ENCODE measurements at regions not wholly inside any gene's neighbourhood (a gene's known extent, or its start where the extent isn't known, plus 50 kb on each side); places are given as distances from the start of the nearest gene placed in this dataset.

DNA sequence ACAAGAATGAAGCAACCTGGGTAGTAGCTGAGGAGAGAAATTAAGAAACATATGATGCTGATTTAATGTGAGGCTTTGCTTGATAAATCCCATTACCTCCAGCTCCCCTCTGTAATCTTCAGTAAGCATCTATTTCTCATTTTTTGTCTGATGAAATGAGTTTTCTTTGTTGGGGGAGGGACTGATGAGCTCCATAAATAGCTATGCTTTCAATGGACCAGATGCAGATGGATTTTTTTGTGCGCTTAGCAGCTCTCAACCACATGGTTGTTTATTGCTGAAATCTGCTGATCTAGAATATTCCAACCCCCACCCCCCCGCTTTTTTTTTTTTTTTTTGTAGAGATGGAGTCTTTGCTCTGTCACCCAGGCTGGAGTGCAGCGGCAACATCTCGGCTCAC is 1082.0 kb downstream of the RAPGEF2 start (continued):
- TF ChIP-seq NFATC4 (CRISPR knock-in tag; IDR thresholded peaks at IDR 0.05) (no peak), RELA (CRISPR knock-in tag; IDR thresholded peaks at IDR 0.05; ENCODE audit: borderline replicate concordance) (no peak), JUN (CRISPR knock-in tag; IDR thresholded peaks at IDR 0.05) (no peak)
- TF ChIP-seq, protein P1, sequence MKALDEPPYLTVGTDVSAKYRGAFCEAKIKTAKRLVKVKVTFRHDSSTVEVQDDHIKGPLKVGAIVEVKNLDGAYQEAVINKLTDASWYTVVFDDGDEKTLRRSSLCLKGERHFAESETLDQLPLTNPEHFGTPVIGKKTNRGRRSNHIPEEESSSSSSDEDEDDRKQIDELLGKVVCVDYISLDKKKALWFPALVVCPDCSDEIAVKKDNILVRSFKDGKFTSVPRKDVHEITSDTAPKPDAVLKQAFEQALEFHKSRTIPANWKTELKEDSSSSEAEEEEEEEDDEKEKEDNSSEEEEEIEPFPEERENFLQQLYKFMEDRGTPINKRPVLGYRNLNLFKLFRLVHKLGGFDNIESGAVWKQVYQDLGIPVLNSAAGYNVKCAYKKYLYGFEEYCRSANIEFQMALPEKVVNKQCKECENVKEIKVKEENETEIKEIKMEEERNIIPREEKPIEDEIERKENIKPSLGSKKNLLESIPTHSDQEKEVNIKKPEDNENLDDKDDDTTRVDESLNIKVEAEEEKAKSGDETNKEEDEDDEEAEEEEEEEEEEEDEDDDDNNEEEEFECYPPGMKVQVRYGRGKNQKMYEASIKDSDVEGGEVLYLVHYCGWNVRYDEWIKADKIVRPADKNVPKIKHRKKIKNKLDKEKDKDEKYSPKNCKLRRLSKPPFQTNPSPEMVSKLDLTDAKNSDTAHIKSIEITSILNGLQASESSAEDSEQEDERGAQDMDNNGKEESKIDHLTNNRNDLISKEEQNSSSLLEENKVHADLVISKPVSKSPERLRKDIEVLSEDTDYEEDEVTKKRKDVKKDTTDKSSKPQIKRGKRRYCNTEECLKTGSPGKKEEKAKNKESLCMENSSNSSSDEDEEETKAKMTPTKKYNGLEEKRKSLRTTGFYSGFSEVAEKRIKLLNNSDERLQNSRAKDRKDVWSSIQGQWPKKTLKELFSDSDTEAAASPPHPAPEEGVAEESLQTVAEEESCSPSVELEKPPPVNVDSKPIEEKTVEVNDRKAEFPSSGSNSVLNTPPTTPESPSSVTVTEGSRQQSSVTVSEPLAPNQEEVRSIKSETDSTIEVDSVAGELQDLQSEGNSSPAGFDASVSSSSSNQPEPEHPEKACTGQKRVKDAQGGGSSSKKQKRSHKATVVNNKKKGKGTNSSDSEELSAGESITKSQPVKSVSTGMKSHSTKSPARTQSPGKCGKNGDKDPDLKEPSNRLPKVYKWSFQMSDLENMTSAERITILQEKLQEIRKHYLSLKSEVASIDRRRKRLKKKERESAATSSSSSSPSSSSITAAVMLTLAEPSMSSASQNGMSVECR (CRISPR knock-in tag; IDR thresholded peaks at IDR 0.05; ENCODE audit: borderline replicate concordance), result no peak

DNA sequence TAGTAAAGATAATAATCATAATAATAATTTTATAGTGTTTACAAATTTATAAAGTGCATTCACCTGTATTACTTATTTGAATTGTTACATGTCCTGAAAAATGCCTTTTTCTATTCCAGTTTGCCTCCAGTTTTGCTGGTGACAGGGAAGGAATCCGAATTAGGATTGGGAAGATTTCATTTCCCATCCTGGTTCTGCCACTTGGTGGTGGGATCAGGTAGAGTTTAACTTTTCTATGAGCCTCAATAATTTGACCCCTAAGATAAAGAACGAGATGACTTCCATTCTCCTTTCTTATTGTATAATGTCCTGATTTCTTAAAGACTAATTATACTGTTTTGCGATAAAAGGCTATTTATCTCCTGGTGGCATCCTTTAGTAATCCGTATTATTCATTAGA is 1090.9 kb downstream of the RAPGEF2 start:
- H3K27me3 Mint-ChIP-seq (ENCODE audit: low read depth), result no peaks in the 10 kb centered on the region
- no peaks in the 10 kb centered on the region for H3K36me3 Mint-ChIP-seq
- DNase-seq (ENCODE audit: low spot score) (no peak), ATAC-seq (no peak)
- no peak overlapping the region for H3K27ac Mint-ChIP-seq
- TF ChIP-seq, protein P2, sequence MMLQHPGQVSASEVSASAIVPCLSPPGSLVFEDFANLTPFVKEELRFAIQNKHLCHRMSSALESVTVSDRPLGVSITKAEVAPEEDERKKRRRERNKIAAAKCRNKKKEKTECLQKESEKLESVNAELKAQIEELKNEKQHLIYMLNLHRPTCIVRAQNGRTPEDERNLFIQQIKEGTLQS (CRISPR knock-in tag; conservative IDR thresholded peaks at IDR 0.05), result no peak
- TF ChIP-seq, protein P3, sequence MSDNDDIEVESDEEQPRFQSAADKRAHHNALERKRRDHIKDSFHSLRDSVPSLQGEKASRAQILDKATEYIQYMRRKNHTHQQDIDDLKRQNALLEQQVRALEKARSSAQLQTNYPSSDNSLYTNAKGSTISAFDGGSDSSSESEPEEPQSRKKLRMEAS (CRISPR knock-in tag; IDR thresholded peaks at IDR 0.05), result no peak
- TF ChIP-seq, protein P4, sequence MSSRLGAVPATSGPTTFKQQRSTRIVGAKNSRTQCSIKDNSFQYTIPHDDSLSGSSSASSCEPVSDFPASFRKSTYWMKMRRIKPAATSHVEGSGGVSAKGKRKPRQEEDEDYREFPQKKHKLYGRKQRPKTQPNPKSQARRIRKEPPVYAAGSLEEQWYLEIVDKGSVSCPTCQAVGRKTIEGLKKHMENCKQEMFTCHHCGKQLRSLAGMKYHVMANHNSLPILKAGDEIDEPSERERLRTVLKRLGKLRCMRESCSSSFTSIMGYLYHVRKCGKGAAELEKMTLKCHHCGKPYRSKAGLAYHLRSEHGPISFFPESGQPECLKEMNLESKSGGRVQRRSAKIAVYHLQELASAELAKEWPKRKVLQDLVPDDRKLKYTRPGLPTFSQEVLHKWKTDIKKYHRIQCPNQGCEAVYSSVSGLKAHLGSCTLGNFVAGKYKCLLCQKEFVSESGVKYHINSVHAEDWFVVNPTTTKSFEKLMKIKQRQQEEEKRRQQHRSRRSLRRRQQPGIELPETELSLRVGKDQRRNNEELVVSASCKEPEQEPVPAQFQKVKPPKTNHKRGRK (CRISPR knock-in tag; IDR thresholded peaks at IDR 0.05; ENCODE audit: borderline replicate concordance), result no peak
- TF ChIP-seq, protein P5, sequence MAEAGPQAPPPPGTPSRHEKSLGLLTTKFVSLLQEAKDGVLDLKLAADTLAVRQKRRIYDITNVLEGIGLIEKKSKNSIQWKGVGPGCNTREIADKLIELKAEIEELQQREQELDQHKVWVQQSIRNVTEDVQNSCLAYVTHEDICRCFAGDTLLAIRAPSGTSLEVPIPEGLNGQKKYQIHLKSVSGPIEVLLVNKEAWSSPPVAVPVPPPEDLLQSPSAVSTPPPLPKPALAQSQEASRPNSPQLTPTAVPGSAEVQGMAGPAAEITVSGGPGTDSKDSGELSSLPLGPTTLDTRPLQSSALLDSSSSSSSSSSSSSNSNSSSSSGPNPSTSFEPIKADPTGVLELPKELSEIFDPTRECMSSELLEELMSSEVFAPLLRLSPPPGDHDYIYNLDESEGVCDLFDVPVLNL (CRISPR knock-in tag; IDR thresholded peaks at IDR 0.05; ENCODE audit: borderline replicate concordance, low read depth), result no peak
- TF ChIP-seq RORB (CRISPR knock-in tag; IDR thresholded peaks at IDR 0.05) (no peak), NR2C2 (CRISPR knock-in tag; IDR thresholded peaks at IDR 0.05) (no peak), ZNF138 (CRISPR knock-in tag; conservative IDR thresholded peaks at IDR 0.05) (no peak), RELA (CRISPR knock-in tag; IDR thresholded peaks at IDR 0.05; ENCODE audit: borderline replicate concordance) (no peak), ETV6 (CRISPR knock-in tag; IDR thresholded peaks at IDR 0.05) (no peak)
- TF ChIP-seq, protein P6, sequence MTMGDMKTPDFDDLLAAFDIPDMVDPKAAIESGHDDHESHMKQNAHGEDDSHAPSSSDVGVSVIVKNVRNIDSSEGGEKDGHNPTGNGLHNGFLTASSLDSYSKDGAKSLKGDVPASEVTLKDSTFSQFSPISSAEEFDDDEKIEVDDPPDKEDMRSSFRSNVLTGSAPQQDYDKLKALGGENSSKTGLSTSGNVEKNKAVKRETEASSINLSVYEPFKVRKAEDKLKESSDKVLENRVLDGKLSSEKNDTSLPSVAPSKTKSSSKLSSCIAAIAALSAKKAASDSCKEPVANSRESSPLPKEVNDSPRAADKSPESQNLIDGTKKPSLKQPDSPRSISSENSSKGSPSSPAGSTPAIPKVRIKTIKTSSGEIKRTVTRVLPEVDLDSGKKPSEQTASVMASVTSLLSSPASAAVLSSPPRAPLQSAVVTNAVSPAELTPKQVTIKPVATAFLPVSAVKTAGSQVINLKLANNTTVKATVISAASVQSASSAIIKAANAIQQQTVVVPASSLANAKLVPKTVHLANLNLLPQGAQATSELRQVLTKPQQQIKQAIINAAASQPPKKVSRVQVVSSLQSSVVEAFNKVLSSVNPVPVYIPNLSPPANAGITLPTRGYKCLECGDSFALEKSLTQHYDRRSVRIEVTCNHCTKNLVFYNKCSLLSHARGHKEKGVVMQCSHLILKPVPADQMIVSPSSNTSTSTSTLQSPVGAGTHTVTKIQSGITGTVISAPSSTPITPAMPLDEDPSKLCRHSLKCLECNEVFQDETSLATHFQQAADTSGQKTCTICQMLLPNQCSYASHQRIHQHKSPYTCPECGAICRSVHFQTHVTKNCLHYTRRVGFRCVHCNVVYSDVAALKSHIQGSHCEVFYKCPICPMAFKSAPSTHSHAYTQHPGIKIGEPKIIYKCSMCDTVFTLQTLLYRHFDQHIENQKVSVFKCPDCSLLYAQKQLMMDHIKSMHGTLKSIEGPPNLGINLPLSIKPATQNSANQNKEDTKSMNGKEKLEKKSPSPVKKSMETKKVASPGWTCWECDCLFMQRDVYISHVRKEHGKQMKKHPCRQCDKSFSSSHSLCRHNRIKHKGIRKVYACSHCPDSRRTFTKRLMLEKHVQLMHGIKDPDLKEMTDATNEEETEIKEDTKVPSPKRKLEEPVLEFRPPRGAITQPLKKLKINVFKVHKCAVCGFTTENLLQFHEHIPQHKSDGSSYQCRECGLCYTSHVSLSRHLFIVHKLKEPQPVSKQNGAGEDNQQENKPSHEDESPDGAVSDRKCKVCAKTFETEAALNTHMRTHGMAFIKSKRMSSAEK (CRISPR knock-in tag; IDR thresholded peaks at IDR 0.05; ENCODE audit: borderline replicate concordance), result no peak
- TF ChIP-seq, protein P7, sequence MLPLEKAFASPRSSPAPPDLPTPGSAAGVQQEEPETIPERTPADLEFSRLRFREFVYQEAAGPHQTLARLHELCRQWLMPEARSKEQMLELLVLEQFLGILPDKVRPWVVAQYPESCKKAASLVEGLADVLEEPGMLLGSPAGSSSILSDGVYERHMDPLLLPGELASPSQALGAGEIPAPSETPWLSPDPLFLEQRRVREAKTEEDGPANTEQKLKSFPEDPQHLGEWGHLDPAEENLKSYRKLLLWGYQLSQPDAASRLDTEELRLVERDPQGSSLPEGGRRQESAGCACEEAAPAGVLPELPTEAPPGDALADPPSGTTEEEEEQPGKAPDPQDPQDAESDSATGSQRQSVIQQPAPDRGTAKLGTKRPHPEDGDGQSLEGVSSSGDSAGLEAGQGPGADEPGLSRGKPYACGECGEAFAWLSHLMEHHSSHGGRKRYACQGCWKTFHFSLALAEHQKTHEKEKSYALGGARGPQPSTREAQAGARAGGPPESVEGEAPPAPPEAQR (CRISPR knock-in tag; IDR thresholded peaks at IDR 0.05), result no peak
- no peaks in the 10 kb centered on the region for H3K4me1 Mint-ChIP-seq
- ChIA-PET CTCF (no interaction called here), POLR2A (no interaction called here)
- H3K9me3 Mint-ChIP-seq, result peaks cover 3% of the 10 kb centered on the region
- H3K4me3 Mint-ChIP-seq, result no peak overlapping the region

All from WTC11 (cell line).